H1 (cell line): ENCODE measurements at regions not wholly inside any gene's neighbourhood (a gene's known extent, or its start where the extent isn't known, plus 50 kb on each side); places are given as distances from the start of the nearest gene placed in this dataset.

Experiments used
- HDAC2 ChIP-seq, 2 experiments: fragments of 300-600 bp in 1 of 2; sonication (generic) in 1 of 2; IDR thresholded peaks; 2 replicates each; pipeline ENCODE4 v1.6.1; 2011 to 2012; ENCODE audit warnings: low read depth in 2 of 2, low read length in 2 of 2, mild to moderate bottlenecking in 2 of 2, moderate library complexity in 2 of 2, borderline replicate concordance in 1 of 2, inconsistent platforms in 1 of 2
- KDM1A ChIP-seq: fragments of 200-600, 300-600 bp; sonication (generic); IDR thresholded peaks from 2 replicates; pipeline ENCODE4 v1.7.1; 2016; ENCODE audit warnings: mild to moderate bottlenecking, low read length, borderline replicate concordance
- POLR2AphosphoS5 ChIP-seq: IDR thresholded peaks from 2 replicates; pipeline ENCODE4 v1.6.1; 2011; ENCODE audit warnings: low read depth, low read length
- RNF2 ChIP-seq: fragments of 200-900, 300-1000 bp; sonication (generic); IDR thresholded peaks from 2 replicates; pipeline ENCODE4 v1.7.1; 2016; ENCODE audit warnings: borderline replicate concordance, low read depth, mild to moderate bottlenecking, antibody characterized with exemption, low read length; ENCODE audit not compliant: poor library complexity, severe bottlenecking; ENCODE audit errors: missing control alignments
- TAF1 ChIP-seq: IDR thresholded peaks from 2 replicates; pipeline ENCODE4 v1.6.1; 2011; ENCODE audit warnings: mild to moderate bottlenecking, low read depth, low read length

- TF ChIP-seq POLR2AphosphoS5 (no peak), TAF1 (no peak), HDAC2 (IDR thresholded peaks at IDR 0.05; ENCODE audit: borderline replicate concordance in 1 of 2, low read depth in 2 of 2, low read length in 2 of 2) (no peak), KDM1A (no peak), RNF2 (no peak)
Measured at GRCh38 chr5:17329571-17329970, 112.1 kb downstream of the BASP1 start (continued).
